Ishikawa (cell line): ENCODE measurements at regions not wholly inside any gene's neighbourhood (a gene's known extent, or its start where the extent isn't known, plus 50 kb on each side); places are given as distances from the start of the nearest gene placed in this dataset.

ENCODE experiments used
- CEBPB ChIP-seq: IDR thresholded peaks from 2 replicates; pipeline ENCODE4 v1.6.1; 2012
- MAX ChIP-seq: IDR thresholded peaks from 2 replicates; pipeline ENCODE4 v1.6.1; 2012
- TAF1 ChIP-seq: IDR thresholded peaks from 2 replicates; pipeline ENCODE4 v1.6.1; 2012; ENCODE audit warnings: low read depth, mild to moderate bottlenecking
- TEAD4 ChIP-seq: IDR thresholded peaks from 2 replicates; pipeline ENCODE4 v1.6.1; 2012
- TF ChIP-seq, protein P1 (sequence below): IDR thresholded peaks from 2 replicates; pipeline ENCODE4 v1.6.1; 2012
- TF ChIP-seq, protein P2 (sequence below): IDR thresholded peaks from 2 replicates; pipeline ENCODE4 v1.6.1; 2012; ENCODE audit warnings: low read depth, mild to moderate bottlenecking

- TF ChIP-seq MAX (no peak), CEBPB (no peak), TEAD4 (no peak), TAF1 (no peak)
- TF ChIP-seq, protein P1, sequence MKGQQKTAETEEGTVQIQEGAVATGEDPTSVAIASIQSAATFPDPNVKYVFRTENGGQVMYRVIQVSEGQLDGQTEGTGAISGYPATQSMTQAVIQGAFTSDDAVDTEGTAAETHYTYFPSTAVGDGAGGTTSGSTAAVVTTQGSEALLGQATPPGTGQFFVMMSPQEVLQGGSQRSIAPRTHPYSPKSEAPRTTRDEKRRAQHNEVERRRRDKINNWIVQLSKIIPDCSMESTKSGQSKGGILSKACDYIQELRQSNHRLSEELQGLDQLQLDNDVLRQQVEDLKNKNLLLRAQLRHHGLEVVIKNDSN = no peak
- TF ChIP-seq, protein P2, sequence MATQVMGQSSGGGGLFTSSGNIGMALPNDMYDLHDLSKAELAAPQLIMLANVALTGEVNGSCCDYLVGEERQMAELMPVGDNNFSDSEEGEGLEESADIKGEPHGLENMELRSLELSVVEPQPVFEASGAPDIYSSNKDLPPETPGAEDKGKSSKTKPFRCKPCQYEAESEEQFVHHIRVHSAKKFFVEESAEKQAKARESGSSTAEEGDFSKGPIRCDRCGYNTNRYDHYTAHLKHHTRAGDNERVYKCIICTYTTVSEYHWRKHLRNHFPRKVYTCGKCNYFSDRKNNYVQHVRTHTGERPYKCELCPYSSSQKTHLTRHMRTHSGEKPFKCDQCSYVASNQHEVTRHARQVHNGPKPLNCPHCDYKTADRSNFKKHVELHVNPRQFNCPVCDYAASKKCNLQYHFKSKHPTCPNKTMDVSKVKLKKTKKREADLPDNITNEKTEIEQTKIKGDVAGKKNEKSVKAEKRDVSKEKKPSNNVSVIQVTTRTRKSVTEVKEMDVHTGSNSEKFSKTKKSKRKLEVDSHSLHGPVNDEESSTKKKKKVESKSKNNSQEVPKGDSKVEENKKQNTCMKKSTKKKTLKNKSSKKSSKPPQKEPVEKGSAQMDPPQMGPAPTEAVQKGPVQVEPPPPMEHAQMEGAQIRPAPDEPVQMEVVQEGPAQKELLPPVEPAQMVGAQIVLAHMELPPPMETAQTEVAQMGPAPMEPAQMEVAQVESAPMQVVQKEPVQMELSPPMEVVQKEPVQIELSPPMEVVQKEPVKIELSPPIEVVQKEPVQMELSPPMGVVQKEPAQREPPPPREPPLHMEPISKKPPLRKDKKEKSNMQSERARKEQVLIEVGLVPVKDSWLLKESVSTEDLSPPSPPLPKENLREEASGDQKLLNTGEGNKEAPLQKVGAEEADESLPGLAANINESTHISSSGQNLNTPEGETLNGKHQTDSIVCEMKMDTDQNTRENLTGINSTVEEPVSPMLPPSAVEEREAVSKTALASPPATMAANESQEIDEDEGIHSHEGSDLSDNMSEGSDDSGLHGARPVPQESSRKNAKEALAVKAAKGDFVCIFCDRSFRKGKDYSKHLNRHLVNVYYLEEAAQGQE = no peak
Measured at GRCh38 chr3:191972714-191973398, 511.9 kb downstream of the PYDC2 start.
